ENCODE measurements at regions not wholly inside any gene's neighbourhood (a gene's known extent, or its start where the extent isn't known, plus 50 kb on each side); places are given as distances from the start of the nearest gene placed in this dataset.
"Not testable (repeated sequence)": the region's sequence is repeated elsewhere in the genome, so short reads cannot be mapped to it uniquely, and the experiment has no call there.

DNA sequence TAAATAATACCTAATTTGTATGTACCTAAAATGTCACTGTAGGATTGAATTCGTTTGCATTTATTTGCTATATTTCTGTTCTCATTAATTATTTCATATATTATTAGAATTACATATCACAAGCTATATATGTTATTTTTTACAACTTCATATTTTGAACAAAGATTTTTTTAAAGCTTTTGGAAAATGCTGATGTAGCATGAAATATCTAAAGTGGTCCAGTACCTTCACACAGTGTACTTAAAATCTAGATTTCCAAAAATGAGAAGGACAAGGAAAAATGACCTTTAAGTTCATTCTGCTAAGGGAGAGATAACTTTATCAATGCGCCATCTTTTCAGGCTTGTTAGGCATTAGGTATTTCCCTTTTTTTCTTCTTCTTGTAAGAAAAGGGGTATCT lies 71.8 kb downstream of the LARP7 start:
- no peak for DNase-seq

DNA sequence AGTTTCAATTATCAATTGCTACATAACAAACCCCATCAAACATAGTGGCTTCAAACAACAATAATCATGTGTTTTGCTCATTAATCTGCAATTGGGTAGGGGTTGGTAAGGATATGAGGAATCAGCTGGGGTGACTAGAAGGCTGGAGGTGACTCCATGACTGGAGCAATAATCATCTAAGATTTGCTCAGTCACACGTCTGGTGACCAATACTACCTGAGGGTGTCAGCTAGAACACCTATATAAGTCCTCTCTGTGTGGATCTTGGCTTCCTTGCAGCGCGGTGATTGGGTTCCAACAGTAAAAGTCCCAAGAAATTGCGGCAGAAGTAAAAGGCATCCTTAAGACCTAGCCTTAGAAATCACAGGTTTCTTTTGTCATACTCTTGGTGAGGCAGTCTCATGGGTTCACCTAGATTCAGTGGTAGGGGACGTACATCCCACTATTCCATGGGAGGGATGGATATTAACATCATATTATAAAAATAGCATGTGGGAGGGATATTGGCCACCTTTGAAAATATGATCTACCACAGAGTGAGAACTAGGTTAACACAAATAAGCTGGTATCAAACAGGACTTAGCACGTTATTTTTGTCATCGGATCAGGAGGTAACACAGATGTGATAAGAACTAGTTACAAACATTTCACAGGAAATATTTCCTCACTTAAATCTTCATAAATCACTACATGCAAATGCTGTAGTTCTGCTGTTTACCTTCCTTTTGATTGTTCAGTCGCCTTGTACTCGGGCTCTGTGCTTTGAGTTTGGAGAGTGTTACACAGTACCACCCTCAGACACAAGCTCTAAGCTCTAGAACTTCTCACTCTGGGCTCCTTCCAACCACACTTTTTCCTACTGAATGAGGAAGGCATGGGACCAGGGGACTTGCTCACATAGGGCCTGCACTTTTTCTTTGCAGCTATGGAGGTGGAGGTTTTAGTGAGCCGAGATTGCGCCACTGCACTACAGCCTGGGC lies 78.3 kb downstream of the LARP7 start:
- DNase-seq, result no peak

- no peak for DNase-seq
Observed at GRCh38 chr4:112717856-112718255, 80.9 kb downstream of the LARP7 start.

GRCh38 chr4:112721627-112722026 lies 84.7 kb downstream of the LARP7 start:
- no peak for DNase-seq

DNA sequence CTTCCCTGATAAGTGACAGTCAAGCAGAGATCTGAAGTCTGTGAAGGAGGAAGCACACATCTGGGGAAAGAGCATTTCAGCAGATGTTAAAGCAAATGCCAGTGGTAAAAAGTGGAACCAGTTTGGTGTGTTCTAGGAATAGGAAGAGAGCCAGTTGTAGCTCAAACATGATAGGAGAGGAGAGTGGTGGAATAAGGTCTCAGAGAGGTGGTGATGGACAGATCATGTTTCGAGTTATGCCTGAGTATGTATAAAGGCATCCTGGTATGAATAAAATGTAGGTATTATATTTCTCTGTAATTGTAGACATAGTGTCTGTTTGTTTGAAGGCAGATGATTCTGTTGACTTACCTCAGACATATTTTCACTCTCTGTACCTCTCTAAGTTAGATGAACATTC lies 89.1 kb downstream of the LARP7 start:
- DNase-seq, result no peak

DNA sequence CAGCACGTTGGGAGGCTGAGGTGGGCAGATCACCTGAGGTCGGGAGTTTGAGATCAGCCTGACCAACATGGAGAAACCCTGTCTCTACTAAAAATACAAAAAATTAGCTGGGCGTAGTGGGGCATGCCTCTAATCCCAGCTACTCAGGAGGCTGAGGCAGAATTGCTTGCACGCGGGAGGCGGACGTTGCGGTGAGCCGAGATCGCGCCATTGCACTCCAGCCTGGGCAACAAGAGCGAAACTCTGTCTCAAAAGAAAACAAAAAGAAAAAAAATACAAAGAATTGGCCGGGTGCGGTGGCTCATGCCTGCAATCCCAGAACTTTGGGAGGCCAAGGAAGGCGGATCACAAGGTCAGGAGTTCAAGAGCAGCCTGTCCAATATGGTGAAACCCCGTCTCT lies 90.8 kb downstream of the LARP7 start:
- not testable (repeated sequence) for DNase-seq

GRCh38 chr4:112731715-112732114 lies 94.8 kb downstream of the LARP7 start:
- no peak for DNase-seq

DNA sequence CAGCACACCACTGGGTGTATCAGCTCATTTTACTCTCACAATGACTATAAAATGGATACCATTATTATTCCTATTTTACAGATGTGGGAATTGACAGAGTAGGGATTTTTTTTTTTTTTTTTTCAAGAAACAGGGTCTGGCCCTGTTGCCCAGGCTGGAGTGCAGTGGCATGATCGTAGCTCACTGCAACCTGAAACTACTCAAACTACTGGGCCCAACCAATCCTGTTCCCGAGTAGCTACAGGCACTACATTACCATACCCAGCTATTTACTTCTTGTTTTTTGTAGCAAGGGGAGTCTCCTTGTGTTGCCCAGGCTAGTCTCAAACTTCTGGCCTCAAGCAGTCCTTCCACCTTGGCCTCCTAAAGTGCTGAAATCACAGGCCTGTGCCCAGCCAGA lies 95.2 kb downstream of the LARP7 start:
- DNase-seq, result no peak

- no peak for DNase-seq
Observed at GRCh38 chr4:112735474-112735951, 98.6 kb downstream of the LARP7 start.

GRCh38 chr4:112736718-112737135 lies 99.8 kb downstream of the LARP7 start:
- no peak for DNase-seq

DNA sequence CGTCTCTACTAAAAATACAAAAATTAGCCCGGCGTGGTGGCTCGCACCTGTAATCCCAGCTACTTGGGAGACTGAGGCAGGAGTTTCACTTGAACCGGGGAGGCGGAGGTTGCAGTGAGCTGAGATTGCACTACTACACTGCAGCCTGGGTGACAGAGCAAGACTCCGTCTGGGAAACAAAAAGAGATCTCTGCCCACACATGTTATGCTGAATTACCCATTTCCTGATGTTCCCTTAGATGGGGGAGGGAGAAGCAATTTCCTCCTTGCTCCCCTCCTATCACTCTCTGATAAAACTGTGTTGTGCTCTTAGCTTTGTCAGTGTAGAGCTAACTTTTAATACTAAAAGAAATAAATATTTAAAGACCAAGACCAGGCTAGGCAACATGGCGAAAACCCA lies 102.5 kb downstream of the LARP7 start:
- DNase-seq, result no peak

DNA sequence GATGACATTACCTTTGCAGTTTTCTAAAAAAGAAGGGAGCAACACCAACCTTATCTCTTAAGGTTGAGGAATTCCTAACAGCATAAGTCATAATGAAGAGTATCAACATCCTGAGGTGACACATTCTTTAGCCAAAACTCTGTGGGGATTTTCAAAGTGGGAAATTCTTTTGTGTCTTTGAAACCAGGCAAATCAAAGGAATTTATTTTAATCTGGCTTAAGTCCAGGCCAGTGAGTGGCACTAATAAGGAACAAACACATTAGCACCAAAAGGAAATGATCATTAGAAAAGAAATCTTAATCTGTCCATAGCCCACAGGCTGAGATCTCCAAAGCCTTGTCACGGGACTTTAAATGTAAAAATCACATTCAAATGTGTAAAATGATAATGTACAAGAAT lies 110.1 kb downstream of the LARP7 start:
- no peak for DNase-seq

GRCh38 chr4:112748352-112748878 lies 111.5 kb downstream of the LARP7 start:
- DNase-seq, result no peak

- not testable (repeated sequence) for DNase-seq
Observed at GRCh38 chr4:112750749-112751148, 113.8 kb downstream of the LARP7 start.

GRCh38 chr4:112751447-112751846 lies 114.5 kb downstream of the LARP7 start:
- DNase-seq, result no peak

GRCh38 chr4:112752061-112752460 lies 115.1 kb downstream of the LARP7 start:
- DNase-seq, result no peak

- DNase-seq, result no peak
Observed at GRCh38 chr4:112752510-112752909, 115.6 kb downstream of the LARP7 start.

- no peak for DNase-seq
Observed at GRCh38 chr4:112753333-112753732, 116.4 kb downstream of the LARP7 start.

GRCh38 chr4:112759313-112759712 lies 122.4 kb downstream of the LARP7 start:
- DNase-seq, result no peak

GRCh38 chr4:112765317-112765974 lies 128.5 kb downstream of the LARP7 start:
- no peak for DNase-seq

DNA sequence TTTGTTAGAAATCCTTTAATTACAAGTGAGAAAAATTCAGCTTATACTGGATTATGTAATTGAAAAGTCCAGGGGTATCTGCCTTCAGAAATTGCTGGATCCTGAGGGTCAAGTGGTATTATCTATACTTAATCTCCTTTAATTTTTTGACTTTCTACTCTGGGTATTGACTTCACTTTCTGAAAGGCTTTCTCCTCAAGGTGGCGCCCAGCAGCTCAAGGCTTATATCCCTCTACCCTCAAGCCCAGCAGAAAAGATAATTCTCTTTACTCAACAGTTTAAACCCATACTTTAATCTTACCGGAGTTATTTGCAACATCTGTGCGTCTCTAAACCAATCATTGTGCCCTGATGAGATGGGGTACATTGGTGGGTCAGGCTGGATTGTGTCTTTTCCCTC lies 129.5 kb downstream of the LARP7 start:
- no peak for DNase-seq

DNA sequence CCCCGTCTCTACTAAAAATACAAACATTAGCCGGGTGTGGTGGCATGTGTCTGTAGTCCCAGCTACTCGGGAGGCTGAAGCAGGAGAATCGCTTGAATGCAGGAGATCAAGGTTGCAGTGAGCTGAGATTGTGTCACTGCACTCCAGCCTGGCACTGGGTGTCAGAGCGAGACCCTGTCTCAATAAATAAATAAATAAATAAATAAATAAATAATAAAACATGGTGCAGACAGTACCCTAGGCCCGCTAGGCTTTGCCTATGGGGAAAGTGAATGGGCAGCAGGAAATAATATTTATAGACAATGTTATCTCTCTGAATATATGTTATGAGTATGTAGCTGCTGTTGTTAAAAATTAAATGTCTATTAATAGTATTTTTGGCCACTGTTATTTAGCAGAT lies 130.4 kb downstream of the LARP7 start:
- no peak for DNase-seq

GRCh38 chr4:112770114-112770513 lies 133.2 kb downstream of the LARP7 start:
- DNase-seq, result no peak

DNA sequence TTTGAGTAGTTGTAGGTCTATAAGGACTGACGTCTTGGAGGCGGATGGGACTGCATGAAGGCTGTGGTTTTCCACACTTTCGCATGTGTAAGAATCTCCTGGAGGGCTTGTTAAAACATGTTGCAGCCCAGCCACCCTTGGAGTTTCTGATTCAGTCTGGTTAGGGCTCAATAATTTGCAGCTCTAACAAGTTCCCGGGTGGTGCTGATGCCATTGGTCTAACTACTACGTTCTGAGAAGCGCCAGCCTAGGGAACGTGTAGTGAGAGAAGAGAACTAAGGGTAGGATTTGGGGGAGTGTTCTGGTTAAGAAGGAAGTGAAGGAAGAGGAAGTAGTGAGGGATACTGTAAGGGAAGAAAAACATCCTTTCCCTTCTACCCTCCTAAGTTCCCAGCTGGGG lies 138.9 kb downstream of the LARP7 start:
- no peak for DNase-seq

All from activated T-cell treated with anti-CD3 and anti-CD28 coated beads for 4 hours (primary cell).